T follicular helper cell (primary cell): ENCODE measurements at regions not wholly inside any gene's neighbourhood (a gene's known extent, or its start where the extent isn't known, plus 50 kb on each side); places are given as distances from the start of the nearest gene placed in this dataset.

Experiments used
- DNase-seq: peaks from one replicate; pipeline ENCODE4 v3.0.0-alpha.2; 2020; ENCODE audit warnings: low read depth

DNA sequence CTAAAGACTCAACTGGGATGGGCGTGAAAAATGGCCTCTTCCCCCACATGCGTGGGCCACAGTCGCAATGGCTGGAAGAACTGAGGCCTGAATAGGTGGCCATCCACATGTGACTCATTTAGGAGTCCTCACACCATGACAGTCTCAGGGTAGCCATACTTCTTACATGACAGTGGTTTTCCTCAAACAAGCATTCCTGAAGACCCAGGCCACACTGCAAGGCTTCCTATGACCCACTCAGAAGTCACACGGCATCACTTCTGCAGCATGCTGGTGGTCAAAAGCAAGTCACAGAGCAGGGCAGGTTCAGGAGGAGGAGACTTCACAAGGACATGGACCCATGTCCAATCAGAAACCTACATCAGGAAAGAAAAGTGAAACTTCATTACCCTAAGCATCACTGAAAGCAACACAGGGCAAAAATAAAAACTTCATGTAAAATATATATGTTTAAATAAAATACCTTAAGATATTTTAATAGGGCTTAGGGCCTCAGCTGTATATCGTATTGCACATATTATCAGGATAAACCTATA, 257.1 kb downstream of the OPA1 start:
- no peak for DNase-seq

DNA sequence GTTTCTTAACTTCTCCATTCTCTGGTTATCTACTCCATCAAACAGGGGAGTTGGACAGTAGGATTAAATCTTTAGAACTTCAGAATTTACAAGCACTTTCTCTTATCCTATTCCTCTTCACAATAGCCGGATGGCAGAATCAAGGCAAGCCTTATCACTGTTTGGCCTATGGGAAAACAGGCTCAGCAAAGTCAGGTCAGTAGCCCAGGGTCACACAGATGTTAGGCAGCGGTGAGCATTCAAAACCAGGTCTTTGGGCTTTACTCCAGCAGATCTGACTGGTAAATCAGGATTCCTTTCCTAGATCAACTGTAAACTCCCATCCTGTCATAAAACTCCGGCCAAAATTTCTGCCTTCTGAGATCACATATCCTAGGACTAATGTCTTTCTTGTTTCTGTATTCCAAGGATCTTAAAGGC, 258.4 kb downstream of the OPA1 start:
- DNase-seq, result no peak

DNA sequence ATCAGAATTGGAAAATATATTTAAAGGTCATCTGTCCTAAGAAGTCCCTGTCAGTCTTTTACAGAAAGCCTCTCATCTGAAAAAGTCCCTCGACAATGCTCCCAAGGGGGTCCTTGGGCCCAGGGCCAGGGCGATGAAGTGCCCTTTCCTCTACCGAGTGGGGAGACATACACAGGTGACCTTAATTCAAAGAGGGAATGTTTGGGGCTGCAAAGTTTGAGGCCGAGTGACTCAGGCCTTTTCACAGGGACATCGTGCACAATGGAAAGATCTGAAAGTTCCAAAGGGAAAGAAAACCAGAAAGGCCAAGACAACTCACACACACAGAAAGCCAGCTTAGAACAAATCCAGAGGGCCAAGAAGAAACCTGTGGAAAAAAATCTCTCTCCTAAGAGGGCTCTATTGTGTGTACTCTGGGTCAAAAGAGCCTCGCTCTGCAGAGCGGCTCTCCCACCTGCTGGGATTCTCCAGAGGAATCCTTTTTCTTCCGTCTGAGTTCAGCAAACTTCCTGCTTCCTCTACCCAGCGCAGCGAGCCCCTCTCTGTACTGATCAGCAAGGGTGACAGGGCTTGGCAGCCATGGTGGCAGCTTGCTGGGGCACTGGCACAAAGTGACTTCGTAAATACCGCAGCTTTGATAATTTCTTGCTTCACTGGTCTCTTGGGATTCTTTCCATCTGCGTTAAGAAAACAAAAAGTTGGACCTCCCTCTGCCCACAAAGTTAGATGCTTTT, 259.1 kb downstream of the OPA1 start:
- no peak for DNase-seq

DNA sequence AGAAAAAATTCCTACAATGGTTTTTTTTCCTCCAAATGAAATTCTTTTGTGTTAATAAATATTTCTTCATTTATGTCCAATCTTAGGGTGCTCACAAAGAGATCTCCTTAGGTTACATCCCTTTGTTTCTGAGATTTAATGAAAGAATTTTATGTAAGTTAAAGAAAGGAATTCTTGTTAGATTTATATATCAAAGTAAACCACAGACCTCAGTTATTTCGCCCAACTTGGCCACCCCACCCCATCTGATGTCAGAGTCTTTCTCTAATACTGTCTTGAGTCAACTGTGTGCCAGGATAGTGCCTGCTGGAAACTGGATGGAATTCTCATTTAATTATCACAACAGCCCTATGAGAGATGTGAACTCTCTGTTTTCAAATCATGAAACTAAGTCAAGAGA, 259.9 kb downstream of the OPA1 start:
- no peak for DNase-seq

DNA sequence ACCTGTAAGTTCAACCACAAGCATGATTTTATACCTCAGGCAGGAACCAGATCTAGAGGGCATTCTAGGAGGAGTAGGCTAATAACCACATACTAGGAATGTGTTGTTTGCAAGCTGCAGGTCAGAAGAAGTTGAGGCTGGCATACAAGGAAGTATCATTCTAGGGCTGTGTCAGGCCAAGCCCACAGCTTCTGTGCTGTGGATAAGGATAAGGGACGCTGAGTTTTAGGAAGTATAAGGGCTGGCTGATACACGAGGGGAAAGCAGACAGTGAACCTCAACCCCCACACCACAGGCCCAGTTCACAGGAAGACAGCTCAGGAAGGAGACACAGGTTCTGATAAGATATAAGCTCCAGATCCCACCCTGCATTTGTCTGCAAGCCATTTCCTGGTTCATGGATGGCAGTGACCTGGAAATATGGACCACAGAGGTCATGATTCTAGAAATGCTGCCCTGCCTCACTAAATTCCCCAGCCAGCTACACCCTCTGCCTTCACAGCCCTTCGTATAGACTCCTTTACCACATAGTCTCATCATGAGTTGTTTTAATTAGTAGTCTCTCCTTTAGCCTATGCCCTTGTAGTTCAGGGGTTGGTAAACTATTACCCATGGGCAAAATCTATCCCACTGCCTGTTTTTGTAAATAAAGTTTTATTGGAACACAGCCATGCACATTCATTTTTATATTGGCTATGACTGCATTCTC, 260.7 kb downstream of the OPA1 start:
- DNase-seq, result no peak

DNA sequence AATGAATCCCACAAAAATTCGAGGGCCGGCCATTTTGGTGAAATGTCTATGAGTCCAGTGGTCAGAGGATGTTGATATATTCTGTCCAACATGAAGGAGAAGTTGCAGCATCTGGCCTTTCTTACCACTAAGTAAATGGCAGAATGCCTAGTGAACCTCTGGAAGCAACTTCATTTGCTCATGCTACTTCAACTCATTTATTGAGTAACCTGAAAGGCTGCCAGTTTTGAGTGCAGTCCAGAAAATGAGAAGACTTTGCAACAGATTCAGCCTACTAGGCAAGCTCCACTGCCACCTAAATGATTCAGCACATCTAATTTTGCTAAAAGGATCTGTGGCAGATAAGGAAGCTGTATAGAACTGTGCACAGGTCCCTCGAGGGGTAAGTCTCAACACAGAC, 265.0 kb downstream of the OPA1 start:
- no peak for DNase-seq

DNA sequence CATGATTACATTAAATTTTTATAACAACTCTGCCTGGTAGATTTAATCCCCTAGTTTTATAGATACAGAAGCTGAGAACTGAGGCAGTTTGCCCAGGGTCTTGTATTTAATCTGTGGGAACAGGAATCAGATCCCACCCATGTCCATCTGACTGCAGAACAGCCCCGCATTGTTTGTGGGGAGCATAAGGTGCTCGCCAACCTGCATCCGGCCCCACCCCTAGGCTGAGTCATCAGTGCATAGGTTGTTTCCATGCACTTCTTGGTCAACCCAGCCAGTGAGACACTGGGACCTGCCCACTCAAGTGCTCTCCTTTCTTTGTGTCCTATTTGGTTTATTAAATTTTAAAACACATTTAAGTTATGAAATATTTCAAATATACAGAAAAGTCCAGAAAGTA, 266.2 kb downstream of the OPA1 start:
- DNase-seq, result no peak

DNA sequence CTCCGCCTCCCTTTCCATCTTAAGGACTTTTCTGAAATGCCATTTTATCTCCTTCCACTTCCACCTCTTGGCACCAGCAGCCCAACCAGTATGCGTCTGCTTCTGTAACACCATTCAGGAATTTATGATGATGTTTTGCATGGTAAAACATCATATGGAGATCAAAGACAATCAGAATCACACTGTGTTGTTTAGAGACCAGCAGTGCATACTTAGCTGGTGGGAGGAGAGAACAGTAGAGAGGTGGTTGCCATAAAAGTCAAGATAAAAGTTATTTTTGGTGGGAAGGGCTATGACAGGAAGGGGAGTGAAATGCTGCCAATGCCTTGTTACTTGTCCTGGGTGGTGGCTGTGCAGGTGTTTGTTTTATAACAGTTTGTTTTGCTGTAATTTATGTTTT, 268.0 kb downstream of the OPA1 start:
- no peak for DNase-seq

DNA sequence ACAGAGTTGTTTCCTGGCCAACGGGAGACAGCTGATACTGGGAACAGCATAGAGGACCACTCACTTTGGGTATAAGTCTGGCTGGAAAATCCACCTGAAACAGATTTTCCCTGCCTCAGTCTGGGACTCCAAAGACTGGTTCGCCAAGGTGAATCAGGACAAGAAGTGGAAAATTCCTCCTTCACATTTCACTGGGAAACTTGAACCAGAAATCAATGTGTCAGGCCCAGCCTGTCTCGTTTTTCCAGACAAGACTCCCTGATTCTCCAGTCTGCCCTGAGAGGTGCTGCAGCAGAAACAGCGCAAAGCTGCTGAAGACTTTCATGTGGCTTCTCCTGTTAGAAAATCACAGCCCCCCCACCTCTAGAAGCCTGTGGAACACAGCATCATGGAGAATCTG, 269.8 kb downstream of the OPA1 start:
- no peak for DNase-seq

DNA sequence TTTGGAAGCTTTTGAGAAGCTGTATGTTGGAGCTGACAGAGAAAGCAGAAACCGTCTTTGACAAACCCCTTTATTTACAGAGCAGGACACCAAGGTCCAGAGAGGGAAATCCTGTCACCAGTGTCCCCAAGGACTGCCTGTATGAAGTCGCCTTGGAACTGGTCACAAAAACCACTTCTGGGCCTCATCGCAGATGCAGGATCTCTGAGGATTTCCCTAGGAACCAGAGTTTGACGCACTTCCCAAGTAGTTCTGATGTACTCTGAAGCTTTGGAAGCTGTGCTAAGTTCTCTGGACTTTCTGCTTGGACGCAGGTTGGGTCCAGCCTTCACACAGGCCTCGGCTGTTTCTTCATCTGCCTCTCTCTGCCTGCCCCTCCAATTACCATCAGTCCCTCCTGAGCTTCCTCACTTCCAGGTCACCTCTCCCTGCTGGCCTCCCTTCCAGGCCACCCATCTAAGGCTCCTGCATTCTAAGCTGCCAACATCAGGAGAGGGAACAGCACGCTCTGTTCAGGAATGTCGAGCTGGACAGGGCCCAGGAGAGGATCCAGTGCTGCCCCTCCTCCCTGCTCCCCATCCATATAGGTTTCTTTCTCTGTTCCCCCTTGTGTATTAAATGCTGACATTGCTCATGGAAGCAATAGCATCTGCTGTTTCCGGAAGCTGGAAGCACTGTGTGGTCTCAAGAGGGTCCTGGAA, 270.8 kb downstream of the OPA1 start:
- no peak for DNase-seq

DNA sequence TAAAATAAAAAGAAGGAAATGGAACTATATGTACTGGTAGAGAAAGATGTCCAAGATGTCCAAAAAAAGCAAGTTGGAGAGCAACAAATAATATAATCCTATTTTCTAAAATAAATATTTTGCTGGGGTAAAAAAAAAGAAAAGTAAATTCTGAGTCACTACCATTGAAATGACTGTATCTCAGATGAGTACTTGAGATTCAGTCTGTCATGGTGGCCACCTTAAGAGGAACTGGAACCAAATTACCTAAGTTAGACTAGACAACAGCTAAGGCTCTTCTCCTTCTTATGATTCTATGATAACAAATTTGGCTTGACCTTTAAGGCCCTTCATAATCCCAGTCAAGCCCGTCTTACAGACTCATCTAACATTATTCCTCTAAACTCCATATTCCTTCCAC, 270.6 kb upstream of the HES1 start:
- no peak for DNase-seq

DNA sequence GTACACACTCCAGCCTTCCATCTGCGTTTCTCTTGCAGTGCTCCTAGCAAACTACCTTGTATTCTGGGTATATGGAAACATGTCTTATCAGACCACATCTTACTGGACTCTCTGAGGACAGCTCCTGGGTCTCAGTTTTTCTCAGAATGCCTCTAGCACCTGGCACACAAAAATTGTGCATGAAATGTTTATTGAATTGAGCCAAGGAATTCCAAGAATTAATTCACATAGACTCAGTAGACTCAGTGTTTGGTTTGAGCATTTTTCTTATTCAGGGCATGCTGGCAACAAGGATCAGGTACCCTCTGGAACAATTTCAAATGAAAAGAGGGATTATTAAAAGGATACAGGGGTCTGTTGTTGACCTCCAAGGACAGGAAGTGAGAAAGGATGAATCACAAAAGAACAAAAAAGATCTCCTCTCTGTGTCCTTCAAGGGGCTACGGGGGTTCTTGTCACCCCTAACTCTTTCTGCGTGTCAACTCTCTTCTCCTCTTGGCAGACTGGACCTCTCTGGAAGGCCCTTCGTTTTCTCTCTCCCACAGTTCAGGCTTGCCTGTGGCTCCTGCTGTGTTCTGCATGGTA, 270.0 kb upstream of the HES1 start:
- no peak for DNase-seq

DNA sequence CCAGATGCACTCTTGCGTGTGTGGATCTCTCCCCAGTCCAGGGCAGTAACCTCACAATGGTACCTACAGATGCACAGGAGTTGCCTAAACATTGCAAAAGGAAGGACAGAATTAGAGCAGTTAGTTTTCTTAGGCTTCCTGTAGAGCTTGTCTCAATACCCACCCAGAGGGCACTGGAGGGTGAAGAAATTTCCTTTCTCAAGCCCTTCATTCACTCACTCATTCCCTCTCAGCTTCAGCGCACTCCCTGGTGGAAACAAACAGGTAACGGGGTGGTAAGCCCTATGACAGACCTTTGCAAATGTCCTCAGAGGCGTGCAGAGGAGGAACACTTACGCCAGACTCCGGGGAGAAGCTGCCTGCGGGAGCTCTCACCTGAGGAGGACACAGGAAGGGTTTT, 267.4 kb upstream of the HES1 start:
- no peak for DNase-seq

DNA sequence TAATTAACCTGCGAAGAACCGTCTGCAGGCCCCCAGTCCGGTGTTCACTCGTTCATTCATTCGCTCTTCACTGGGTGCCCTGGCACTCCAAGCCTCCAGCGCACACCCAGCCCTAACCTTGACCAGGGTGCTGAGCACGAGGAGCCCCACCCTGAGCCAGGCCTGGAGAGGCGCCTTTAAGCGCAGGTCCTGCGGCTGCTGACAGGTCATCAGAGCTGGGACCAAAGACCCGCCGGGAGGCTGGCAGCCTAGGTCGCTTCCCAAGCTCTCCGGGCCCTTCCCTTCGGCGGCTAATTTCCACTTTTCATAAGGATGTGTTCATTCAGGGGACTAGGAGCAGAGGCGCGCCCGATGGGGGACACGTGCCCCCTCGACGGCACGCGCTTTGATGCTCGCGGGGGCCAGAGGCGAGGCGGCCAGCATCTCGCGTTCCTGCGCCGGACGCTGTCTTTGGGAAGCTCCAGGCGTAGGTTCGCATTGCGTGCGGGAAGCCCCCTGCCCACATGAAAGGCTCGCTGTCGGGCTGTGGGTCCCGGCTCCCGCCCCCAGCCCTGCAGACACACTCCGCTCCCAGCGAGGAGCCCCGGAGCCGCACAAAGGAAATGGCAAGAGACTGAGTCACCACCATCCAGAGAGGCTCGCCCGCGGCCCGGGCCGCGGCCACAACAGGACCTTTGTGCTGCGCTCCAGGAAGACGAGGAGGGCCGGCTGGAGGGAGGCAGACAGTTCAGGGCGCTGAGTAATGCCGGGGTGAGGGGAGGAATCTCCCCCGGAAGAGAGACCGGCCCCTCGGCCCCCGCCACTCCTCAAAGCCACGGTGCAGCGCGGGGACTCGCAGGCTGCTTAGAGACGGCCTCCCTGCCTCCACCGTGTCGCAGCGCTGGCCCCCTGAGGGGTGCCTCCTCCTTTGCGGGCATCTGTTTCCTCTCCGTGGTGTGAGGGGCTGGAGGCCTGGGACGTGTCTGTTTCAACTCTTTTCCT, 266.4 kb upstream of the HES1 start:
- DNase-seq, result no peak

DNA sequence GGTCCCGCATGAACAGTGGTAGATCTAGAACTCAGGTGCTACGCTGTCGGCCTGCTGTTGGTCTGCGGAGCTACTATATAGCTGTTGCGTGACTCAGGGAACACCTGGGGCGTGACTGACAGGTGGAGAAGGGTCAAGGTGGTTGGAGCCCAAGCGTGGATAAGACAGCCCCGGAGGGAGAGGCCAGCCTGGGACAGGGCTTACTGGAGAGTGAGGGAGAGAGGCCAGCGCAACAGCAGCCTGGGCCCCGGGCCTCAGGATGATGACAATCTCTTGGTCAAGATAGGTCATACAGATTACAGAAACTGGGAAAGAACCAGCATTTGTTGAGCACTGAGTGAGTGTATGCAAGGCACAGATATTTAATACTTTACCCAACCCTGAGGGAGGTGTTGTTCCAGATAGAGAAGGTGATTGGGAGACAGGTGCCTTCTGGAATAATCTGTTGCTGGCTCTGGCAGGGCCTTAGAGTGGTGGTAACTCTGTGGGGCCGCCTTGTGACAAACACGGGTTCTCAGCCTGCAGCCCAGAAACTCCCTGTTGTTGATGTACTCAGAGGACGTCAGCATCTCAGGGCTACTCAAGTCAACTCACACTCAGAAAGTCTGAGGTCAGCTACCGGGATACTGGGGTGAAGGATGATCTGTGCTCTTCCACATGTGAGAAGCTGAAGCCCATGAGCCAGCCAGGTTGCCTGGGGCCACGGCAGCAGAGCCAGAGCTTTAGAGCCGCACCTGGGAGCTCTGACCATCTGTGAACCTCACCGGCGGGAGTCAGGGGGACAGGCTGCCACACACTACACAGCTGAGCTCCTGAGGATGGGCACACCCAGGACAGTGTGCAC, 265.4 kb upstream of the HES1 start:
- no peak for DNase-seq

DNA sequence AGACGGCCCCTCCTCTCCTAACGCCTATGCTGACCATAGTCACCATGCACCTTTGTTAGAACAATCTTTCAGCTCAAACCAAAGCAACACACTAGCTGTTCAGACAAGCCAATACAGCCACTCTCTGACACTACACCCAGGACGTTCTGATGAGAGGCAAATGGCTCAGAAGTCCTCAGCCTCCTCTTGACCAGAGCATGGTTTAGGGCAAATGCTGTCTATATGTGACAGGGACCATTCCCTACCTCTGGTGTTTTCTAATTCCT, 264.8 kb upstream of the HES1 start:
- no peak for DNase-seq

DNA sequence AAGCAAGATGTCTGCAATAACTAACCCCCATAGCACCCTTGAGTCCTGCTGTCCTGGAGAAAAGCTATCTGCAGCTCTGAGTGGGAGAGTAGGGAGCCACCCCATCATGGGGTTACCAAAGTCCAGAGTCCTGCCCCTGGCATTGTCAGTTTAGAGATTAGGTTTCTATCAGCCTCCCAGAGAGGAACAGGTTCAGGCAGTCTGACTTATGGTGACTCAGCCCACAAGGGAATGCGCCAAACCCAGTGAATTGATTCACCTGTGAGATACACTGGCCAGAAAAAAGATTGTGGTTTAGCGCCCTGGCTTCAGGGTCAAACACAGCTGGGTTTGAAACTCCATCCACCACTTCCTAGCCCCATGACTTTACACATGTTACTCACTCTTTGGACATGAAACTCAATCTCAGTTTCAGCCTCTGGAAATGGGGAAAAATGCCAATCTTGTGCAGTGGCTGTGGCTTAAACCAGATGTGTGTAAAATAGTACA, 263.6 kb upstream of the HES1 start:
- DNase-seq, result no peak

DNA sequence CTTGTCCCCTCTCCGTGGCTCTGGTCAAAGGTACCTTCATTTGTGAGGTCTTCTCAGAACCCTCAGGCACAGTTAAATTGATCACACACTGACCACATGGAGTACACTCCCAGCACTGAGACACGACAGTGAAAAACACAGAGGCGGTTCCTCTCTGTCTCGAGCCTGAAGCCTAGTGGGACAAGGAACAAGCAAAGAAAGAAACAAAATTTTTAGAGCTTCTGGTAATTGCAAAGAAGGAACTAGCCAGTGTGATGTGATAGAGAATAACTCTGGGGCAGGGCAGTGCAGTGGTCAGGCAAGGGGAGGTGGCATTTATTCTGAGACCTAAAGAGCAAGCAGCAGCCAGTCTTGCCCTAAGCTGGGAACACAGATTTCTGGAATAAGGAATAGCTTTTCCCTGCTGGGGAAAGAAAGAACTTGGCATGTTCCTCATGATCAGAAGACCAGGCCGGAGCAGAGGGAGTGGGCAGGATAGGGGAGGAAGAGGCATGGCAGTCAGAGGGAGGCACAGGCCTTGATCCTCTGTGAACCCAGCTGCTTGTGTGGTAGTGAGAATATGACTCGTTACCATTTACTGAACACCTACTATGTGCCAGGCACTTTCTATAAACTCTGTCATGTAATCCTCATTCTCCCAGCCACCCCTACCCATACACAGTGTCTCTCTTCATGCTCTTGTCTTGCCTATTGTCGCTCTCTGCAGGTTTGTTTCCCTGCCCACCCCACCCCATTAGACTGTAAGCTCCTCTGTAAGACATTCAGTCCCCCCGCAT, 262.3 kb upstream of the HES1 start:
- DNase-seq, result no peak

DNA sequence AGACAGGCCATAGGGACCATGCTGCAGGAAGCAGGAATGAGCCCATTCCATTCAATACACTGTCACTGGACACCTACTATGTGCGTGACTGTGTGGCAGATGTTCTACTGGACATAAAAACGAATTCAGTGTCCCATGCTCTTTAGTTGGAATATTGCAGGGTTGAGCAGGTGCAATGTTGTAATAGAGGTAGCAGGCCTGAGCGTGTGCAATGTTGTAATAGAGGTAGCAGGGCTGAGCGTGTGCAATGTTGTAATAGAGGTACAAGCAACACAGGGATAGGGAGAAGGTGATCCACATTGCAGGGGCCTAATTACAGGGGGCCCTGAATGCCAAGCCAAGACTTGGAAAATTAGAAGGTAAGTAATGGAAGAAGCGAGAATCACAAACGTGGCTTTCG, 261.4 kb upstream of the HES1 start:
- no peak for DNase-seq
